ENCODE measurements at regions not wholly inside any gene's neighbourhood (a gene's known extent, or its start where the extent isn't known, plus 50 kb on each side); places are given as distances from the start of the nearest gene placed in this dataset.

- no peaks in the 10 kb centered on the region for H3K36me3 Mint-ChIP-seq (ENCODE audit: insufficient read depth, unreplicated experiment)
- H3K9me3 Mint-ChIP-seq (ENCODE audit: unreplicated experiment) = peaks cover 7% of the 10 kb centered on the region
- H3K4me1 Mint-ChIP-seq (ENCODE audit: low read depth, unreplicated experiment) = no peaks in the 10 kb centered on the region
- no peak overlapping the region for H3K27ac Mint-ChIP-seq (ENCODE audit: unreplicated experiment)
- CTCF ChIA-PET = no interaction called here
- intact Hi-C loops (cut with micrococcal nuclease; ENCODE audit: unreplicated experiment) = no loop called here
- H3K27me3 ChIP-seq (replicated peaks; ENCODE audit: control insufficient read depth, insufficient read depth, low read length) = no peaks in the 10 kb centered on the region
- no peaks in the 10 kb centered on the region for H3K9me3 ChIP-seq
- H3K27me3 Mint-ChIP-seq (ENCODE audit: insufficient read depth, unreplicated experiment) = no peaks in the 10 kb centered on the region
- no peaks in the 10 kb centered on the region for H3K4me1 ChIP-seq
- H3K4me3 ChIP-seq (ENCODE audit: low read depth, low read length) = no peak overlapping the region
- H3K36me3 ChIP-seq (ENCODE audit: control insufficient read depth, insufficient read depth, low read length) = no peaks in the 10 kb centered on the region
- TF ChIP-seq, protein P1, sequence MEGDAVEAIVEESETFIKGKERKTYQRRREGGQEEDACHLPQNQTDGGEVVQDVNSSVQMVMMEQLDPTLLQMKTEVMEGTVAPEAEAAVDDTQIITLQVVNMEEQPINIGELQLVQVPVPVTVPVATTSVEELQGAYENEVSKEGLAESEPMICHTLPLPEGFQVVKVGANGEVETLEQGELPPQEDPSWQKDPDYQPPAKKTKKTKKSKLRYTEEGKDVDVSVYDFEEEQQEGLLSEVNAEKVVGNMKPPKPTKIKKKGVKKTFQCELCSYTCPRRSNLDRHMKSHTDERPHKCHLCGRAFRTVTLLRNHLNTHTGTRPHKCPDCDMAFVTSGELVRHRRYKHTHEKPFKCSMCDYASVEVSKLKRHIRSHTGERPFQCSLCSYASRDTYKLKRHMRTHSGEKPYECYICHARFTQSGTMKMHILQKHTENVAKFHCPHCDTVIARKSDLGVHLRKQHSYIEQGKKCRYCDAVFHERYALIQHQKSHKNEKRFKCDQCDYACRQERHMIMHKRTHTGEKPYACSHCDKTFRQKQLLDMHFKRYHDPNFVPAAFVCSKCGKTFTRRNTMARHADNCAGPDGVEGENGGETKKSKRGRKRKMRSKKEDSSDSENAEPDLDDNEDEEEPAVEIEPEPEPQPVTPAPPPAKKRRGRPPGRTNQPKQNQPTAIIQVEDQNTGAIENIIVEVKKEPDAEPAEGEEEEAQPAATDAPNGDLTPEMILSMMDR (IDR thresholded peaks at IDR 0.05; ENCODE audit: insufficient read depth in 1 of 2, low read depth in 1 of 2, low read length in 1 of 2, severe bottlenecking in 1 of 2, unreplicated experiment in 1 of 2) = no peak
- POLR2A ChIA-PET = no interaction called here
- no peak for DNase-seq
- BruUV-seq (replicated peaks) = no TSS peak
- H3K4me3 Mint-ChIP-seq (ENCODE audit: unreplicated experiment) = no peak overlapping the region
Measured at GRCh38 chr4:151841107-151841506, 80.3 kb upstream of the GATB start.

- intact Hi-C loops (cut with micrococcal nuclease; ENCODE audit: unreplicated experiment) = no loop called here
- H3K36me3 Mint-ChIP-seq (ENCODE audit: insufficient read depth, unreplicated experiment) = no peaks in the 10 kb centered on the region
- no peaks in the 10 kb centered on the region for H3K4me1 Mint-ChIP-seq (ENCODE audit: low read depth, unreplicated experiment)
- H3K4me1 ChIP-seq = no peaks in the 10 kb centered on the region
- no peak for DNase-seq
- TF ChIP-seq, protein P1 (IDR thresholded peaks at IDR 0.05; ENCODE audit: insufficient read depth in 1 of 2, low read depth in 1 of 2, low read length in 1 of 2, severe bottlenecking in 1 of 2, unreplicated experiment in 1 of 2) = no peak
- no TSS peak for BruUV-seq (replicated peaks)
- H3K9me3 Mint-ChIP-seq (ENCODE audit: unreplicated experiment) = peaks cover 7% of the 10 kb centered on the region
- no peak overlapping the region for H3K4me3 Mint-ChIP-seq (ENCODE audit: unreplicated experiment)
- H3K27me3 Mint-ChIP-seq (ENCODE audit: insufficient read depth, unreplicated experiment) = no peaks in the 10 kb centered on the region
- no peak overlapping the region for H3K27ac Mint-ChIP-seq (ENCODE audit: unreplicated experiment)
- H3K27me3 ChIP-seq (replicated peaks; ENCODE audit: control insufficient read depth, insufficient read depth, low read length) = no peaks in the 10 kb centered on the region
- ChIA-PET CTCF (no interaction called here), POLR2A (no interaction called here)
- no peak overlapping the region for H3K4me3 ChIP-seq (ENCODE audit: low read depth, low read length)
- H3K9me3 ChIP-seq = no peaks in the 10 kb centered on the region
- H3K36me3 ChIP-seq (ENCODE audit: control insufficient read depth, insufficient read depth, low read length) = no peaks in the 10 kb centered on the region
Measured at GRCh38 chr4:151835467-151835866, 74.7 kb upstream of the GATB start.

DNA sequence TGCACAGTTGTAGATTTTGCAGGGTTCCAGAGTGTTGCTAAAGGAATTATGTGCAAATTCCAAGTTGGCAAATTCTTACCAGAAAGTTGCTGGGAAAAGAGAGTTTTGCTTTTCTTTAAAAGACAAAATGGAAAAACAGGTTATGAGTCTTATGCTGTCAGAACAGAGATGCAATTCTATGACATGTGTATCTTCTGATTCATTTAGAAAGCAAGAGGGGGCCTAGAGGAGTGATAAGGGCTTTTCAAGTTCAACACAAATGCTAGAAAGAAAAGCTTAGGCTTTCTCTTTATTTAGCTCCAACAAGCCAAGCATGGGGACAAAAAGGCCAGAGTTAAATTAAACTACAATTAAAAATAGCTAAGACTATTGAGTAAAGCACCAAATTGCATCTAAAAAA lies 72.4 kb upstream of the GATB start:
- intact Hi-C loops (cut with micrococcal nuclease; ENCODE audit: unreplicated experiment) = no loop called here
- Histone ChIP-seq H3K27me3 (replicated peaks; ENCODE audit: control insufficient read depth, insufficient read depth, low read length) (no peaks in the 10 kb centered on the region), H3K36me3 (ENCODE audit: control insufficient read depth, insufficient read depth, low read length) (no peaks in the 10 kb centered on the region), H3K9me3 (no peaks in the 10 kb centered on the region), H3K4me1 (no peaks in the 10 kb centered on the region), H3K4me3 (ENCODE audit: low read depth, low read length) (no peak overlapping the region)
- Mint-ChIP-seq H3K27ac (ENCODE audit: unreplicated experiment) (no peak overlapping the region), H3K36me3 (ENCODE audit: insufficient read depth, unreplicated experiment) (no peaks in the 10 kb centered on the region), H3K4me1 (ENCODE audit: low read depth, unreplicated experiment) (no peaks in the 10 kb centered on the region), H3K27me3 (ENCODE audit: insufficient read depth, unreplicated experiment) (no peaks in the 10 kb centered on the region), H3K9me3 (ENCODE audit: unreplicated experiment) (peaks cover 7% of the 10 kb centered on the region), H3K4me3 (ENCODE audit: unreplicated experiment) (no peak overlapping the region)
- DNase-seq = no peak
- CTCF ChIA-PET = no interaction called here
- BruUV-seq (replicated peaks) = no TSS peak
- TF ChIP-seq, protein P1 (IDR thresholded peaks at IDR 0.05; ENCODE audit: insufficient read depth in 1 of 2, low read depth in 1 of 2, low read length in 1 of 2, severe bottlenecking in 1 of 2, unreplicated experiment in 1 of 2) = no peak
- POLR2A ChIA-PET = no interaction called here

All from Caco-2 (cell line).